HepG2 (cell line): ENCODE measurements at regions not wholly inside any gene's neighbourhood (a gene's known extent, or its start where the extent isn't known, plus 50 kb on each side); places are given as distances from the start of the nearest gene placed in this dataset.

Experiments
- ATAC-seq: fragments of 200-7000 bp; cut with Tn5 transposase; 3 replicates; pipeline ENCODE4 v1.9.1; 2020; ENCODE audit warnings: mild to moderate bottlenecking, moderate library complexity
- BruUV-seq: library from RNA; stranded (reverse); fragments of 400-500 nt; replicated peaks from 2 replicates; lab custom pipeline; 2021; lab: Mats Ljungman, UMichigan
- CTCF ChIA-PET: fragments of 300-600 bp; formaldehyde crosslinking; extraction: SDS; loops from one replicate; lab custom pipeline; 2021; ENCODE audit warnings: low total read pairs, inconsistent platforms, low intra/inter-chr PET ratio; lab: Yijun Ruan, JAX
- POLR2A ChIA-PET: fragments of 350-600 bp; sonication (Branson Sonifier 250); formaldehyde crosslinking; loops from one replicate; lab custom pipeline; 2020; ENCODE audit warnings: antibody characterized with exemption, inconsistent platforms; lab: Yijun Ruan, JAX
- DNase-seq: peaks from one replicate; pipeline ENCODE4 v3.0.0-alpha.2; 2015; ENCODE audit warnings: low spot score
- FAIRE-seq: peaks from 3 replicates; lab custom pipeline; 2011; peaks lifted over from hg19 to GRCh38; lab: Jason Lieb, UNC
- H2AFZ ChIP-seq: one replicate; pipeline ENCODE4 v1.6.1; 2011; ENCODE audit warnings: low read length, inconsistent platforms
- H3K27ac ChIP-seq: fragments of 300-600 bp; 3 replicates; pipeline ENCODE4 v1.8.0; 2011; ENCODE audit warnings: mixed run types, mild to moderate bottlenecking, mixed read lengths, low read length, inconsistent platforms; ENCODE audit not compliant: insufficient read depth; ENCODE audit errors: extremely low read length
- H3K27me3 ChIP-seq, 2 experiments: fragments of 200-600 bp in 1 of 2; 2 replicates in 1 of 2; 3 replicates in 1 of 2; pipeline versions ENCODE4 v1.6.0 to v1.8.0; 2011; ENCODE audit warnings: low read length in 2 of 2, mild to moderate bottlenecking in 2 of 2, moderate library complexity in 2 of 2, inconsistent platforms in 1 of 2; ENCODE audit not compliant: insufficient read depth in 2 of 2, control insufficient read depth in 1 of 2
- H3K36me3 ChIP-seq, 2 experiments: fragments of 200-600 bp in 1 of 2; replicated peaks in 1 of 2; 2 replicates in 1 of 2; 3 replicates in 1 of 2; pipeline versions ENCODE4 v1.5.1 to v1.8.0; 2011; ENCODE audit warnings: low read length in 2 of 2, inconsistent platforms in 1 of 2; ENCODE audit not compliant: insufficient read depth in 2 of 2, control insufficient read depth in 1 of 2
- H3K4me1 ChIP-seq: 2 replicates; pipeline ENCODE4 v1.5.1; 2012; ENCODE audit warnings: low read length, inconsistent platforms; ENCODE audit not compliant: insufficient read depth
- H3K4me2 ChIP-seq: 2 replicates; pipeline ENCODE4 v1.6.0; 2011; ENCODE audit warnings: low read depth, low read length, inconsistent platforms
- H3K4me3 ChIP-seq, 3 experiments: fragments of 200-600 bp in 1 of 3; sonication (generic), shearing (Covaris generic) in 1 of 3; replicated peaks in 1 of 3; 2 replicates each; pipeline ENCODE4 v1.5.1; 2011 to 2016; ENCODE audit warnings: low read length in 3 of 3, inconsistent platforms in 2 of 3, low read depth in 2 of 3, mild to moderate bottlenecking in 2 of 3, control low read depth in 1 of 3, mixed read lengths in 1 of 3; ENCODE audit not compliant: insufficient read depth in 1 of 3
- H3K79me2 ChIP-seq: one replicate; pipeline ENCODE4 v1.6.1; 2011; ENCODE audit warnings: low read length, inconsistent platforms; ENCODE audit not compliant: insufficient read depth
- H3K9ac ChIP-seq: 2 replicates; pipeline ENCODE4 v1.6.0; 2011; ENCODE audit warnings: mild to moderate bottlenecking, low read depth, low read length, inconsistent platforms; ENCODE audit not compliant: insufficient read depth
- H3K9me3 ChIP-seq: 2 replicates; pipeline ENCODE4 v1.5.1; 2012; ENCODE audit warnings: mild to moderate bottlenecking, low read length
- H4K20me1 ChIP-seq: 2 replicates; pipeline ENCODE4 v1.6.0; 2011; ENCODE audit warnings: inconsistent platforms, mild to moderate bottlenecking, low read length, moderate library complexity; ENCODE audit not compliant: insufficient read depth
- ATF7 ChIP-seq, 2 experiments: fragments of 450-650 bp in 1 of 2; sonication (generic) in 1 of 2; formaldehyde crosslinking in 1 of 2; IDR thresholded peaks; 2 replicates each; pipeline versions ENCODE4 v1.4.0 to v1.6.1; 2016 to 2020; ENCODE audit warnings: antibody characterized with exemption in 1 of 2, mild to moderate bottlenecking in 1 of 2, missing genetic modification reagents in 1 of 2
- HINFP ChIP-seq: sonication (generic); formaldehyde crosslinking; IDR thresholded peaks from 2 replicates; pipeline ENCODE4 v1.4.0; 2020; ENCODE audit warnings: low read depth, mild to moderate bottlenecking, missing genetic modification reagents
- HNRNPLL ChIP-seq: fragments of 200-400 bp; formaldehyde crosslinking; IDR thresholded peaks from 2 replicates; pipeline ENCODE4 v1.6.1; 2017; ENCODE audit warnings: mild to moderate bottlenecking, low read depth, low read length; ENCODE audit not compliant: poor library complexity, severe bottlenecking
- HOXD1 ChIP-seq: sonication (generic); formaldehyde crosslinking; IDR thresholded peaks from 2 replicates; pipeline ENCODE4 v1.5.0; 2020; ENCODE audit warnings: missing genetic modification reagents
- PHB2 ChIP-seq: fragments of 450-650 bp; IDR thresholded peaks from 2 replicates; pipeline ENCODE4 v1.6.1; 2018; ENCODE audit not compliant: partially characterized antibody
- RARG ChIP-seq: sonication (generic); formaldehyde crosslinking; IDR thresholded peaks from 2 replicates; pipeline ENCODE4 v1.4.0; 2020; ENCODE audit warnings: low read depth, mild to moderate bottlenecking, missing genetic modification reagents
- STAT5B ChIP-seq: sonication (generic); formaldehyde crosslinking; IDR thresholded peaks from 2 replicates; pipeline ENCODE4 v1.4.0; 2020; ENCODE audit warnings: missing genetic modification reagents
- ZBTB8A ChIP-seq: sonication (generic); formaldehyde crosslinking; IDR thresholded peaks from 2 replicates; pipeline ENCODE4 v1.4.0; 2020; ENCODE audit warnings: mild to moderate bottlenecking, low read depth, missing genetic modification reagents, borderline replicate concordance
- WGBS: methylation state at CpG from one replicate; pipeline ENCODE4 v1.1.6; 2017; ENCODE audit warnings: low lambda C conversion rate; 5-methylcytosine and 5-hydroxymethylcytosine counted together
- in situ Hi-C: cut with HindIII; loops from 2 replicates; pipeline ENCODE4 v1.10.0; 2017; ENCODE audit warnings: low pct_unique_long_range_greater_than_20kb; ENCODE audit not compliant: extremely low pct_ligation_motif_present
- intact Hi-C: fragments of 100-400 bp; cut with micrococcal nuclease; formaldehyde crosslinking; loops from one replicate; pipeline ENCODE4 v1.10.0; 2022; ENCODE audit not compliant: unreplicated experiment
- TF ChIP-seq, protein P1 (sequence below): sonication (generic); formaldehyde crosslinking; IDR thresholded peaks from 2 replicates; pipeline ENCODE4 v1.8.1; 2023; ENCODE audit warnings: missing genetic modification reagents, mild to moderate bottlenecking, borderline replicate concordance

- TF ChIP-seq HINFP (CRISPR knock-in tag) (no peak), HOXD1 (CRISPR knock-in tag) (no peak)
Observed at GRCh38 chr11:23577296-23577695, 717.0 kb upstream of the CCDC179 start (continued).

GRCh38 chr11:23585416-23586104, 725.3 kb upstream of the CCDC179 start:
- Histone ChIP-seq H3K27ac (no peak overlapping the region), H3K36me3 (no peaks in the 10 kb centered on the region), H3K9me3 (no peaks in the 10 kb centered on the region), H2AFZ (no peak overlapping the region), H3K79me2 (no peaks in the 10 kb centered on the region), H3K4me1 (no peaks in the 10 kb centered on the region), H3K4me2 (no peak overlapping the region), H4K20me1 (no peaks in the 10 kb centered on the region), H3K27me3 (no peaks in the 10 kb centered on the region), H3K9ac (no peak overlapping the region), H3K4me3 (no peak overlapping the region)
- intact Hi-C loops (no loop called here), in situ Hi-C loops (no loop called here)
- CTCF ChIA-PET = no interaction called here
- POLR2A ChIA-PET = no interaction called here
- BruUV-seq = no TSS peak
- TF ChIP-seq PHB2 (no peak), RARG (CRISPR knock-in tag) (no peak), HNRNPLL (no peak), ZBTB8A (CRISPR knock-in tag) (no peak), STAT5B (CRISPR knock-in tag) (no peak), ATF7 (IDR thresholded peaks at IDR 0.05) (peak; percentile 75), ATF7 (CRISPR knock-in tag; IDR thresholded peaks at IDR 0.05) (no peak)
- TF ChIP-seq, protein P1, sequence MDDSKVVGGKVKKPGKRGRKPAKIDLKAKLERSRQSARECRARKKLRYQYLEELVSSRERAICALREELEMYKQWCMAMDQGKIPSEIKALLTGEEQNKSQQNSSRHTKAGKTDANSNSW (CRISPR knock-in tag) = no peak
- no peak for FAIRE-seq
- DNase-seq = no peak
- no peak for ATAC-seq
- 0% methylated on average over 2 of the region's 2 CpGs for WGBS
